ENCODE measurements at regions not wholly inside any gene's neighbourhood (a gene's known extent, or its start where the extent isn't known, plus 50 kb on each side); places are given as distances from the start of the nearest gene placed in this dataset.
"Not testable (repeated sequence)": the region's sequence is repeated elsewhere in the genome, so short reads cannot be mapped to it uniquely, and the experiment has no call there.

DNA sequence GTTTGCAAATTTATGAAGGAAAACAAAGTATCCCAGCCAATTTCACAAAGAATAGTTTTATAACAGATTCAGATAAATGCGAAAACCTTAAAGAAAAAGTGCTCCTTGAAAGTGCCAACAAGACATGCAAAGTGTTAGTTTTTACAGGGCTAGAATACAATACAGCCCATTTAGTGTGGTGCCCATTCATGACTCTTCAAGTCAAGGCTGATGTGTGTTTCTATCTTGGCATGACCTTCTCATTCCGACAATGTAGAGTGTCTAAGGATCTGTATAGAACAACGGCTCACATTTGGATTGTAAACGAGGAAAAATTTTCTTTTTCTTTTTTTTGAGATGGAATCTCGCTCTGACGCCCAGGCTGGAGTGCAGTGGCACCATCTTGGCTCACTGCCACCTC is 205.2 kb upstream of the SEMA6A start:
- DNase-seq (ENCODE audit: low spot score) = no peak

DNA sequence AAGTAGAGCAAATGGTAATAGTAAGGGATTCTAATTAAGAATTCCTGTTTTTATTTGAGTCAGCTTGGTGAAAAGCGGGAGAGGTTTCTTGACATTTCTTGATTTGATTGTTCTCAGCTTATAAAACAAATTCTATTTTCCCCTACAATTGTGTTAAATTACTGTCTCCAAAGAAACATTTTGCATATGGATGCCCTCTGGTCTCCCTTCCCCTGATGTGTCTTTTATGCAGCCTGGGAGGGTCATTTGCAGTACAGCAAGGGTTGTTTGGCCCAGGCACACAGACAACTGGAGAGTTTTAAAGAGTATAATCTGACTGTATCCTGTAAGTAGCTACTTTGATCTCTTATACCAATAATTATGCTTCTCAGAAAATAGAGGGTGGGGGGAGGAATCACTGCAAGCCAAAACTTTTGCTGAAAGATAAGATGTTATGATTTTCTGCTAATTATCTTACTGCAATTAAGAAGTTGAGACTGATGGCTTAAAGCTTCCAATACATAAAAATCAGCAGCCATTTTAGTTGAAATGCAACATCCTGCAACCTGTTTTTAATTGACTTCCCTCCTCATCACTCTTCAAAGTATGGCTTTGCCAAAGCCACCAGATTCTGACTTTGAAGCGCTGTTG is 204.1 kb upstream of the SEMA6A start:
- DNase-seq (ENCODE audit: low spot score) = no peak

DNA sequence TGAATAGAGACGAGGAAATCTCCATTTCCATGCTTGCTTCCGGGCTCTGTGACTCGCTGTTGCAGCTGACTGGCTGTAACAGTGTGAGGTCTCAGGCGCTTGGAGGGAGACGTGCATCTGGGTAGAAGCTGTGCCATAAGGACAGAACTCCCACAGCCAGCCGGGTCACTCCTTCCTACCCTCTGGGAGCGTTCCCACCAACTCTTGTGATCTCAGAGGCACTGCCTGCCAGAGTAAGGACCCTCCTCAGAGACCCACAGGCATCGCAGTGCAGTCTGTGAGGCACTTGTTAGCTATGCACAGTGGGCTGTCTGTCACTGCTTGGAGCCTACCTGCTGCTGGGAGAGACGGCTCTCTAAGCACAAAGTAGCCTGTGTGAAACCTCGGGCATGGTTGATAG is 203.4 kb upstream of the SEMA6A start:
- DNase-seq (ENCODE audit: low spot score) = peak; percentile 44

DNA sequence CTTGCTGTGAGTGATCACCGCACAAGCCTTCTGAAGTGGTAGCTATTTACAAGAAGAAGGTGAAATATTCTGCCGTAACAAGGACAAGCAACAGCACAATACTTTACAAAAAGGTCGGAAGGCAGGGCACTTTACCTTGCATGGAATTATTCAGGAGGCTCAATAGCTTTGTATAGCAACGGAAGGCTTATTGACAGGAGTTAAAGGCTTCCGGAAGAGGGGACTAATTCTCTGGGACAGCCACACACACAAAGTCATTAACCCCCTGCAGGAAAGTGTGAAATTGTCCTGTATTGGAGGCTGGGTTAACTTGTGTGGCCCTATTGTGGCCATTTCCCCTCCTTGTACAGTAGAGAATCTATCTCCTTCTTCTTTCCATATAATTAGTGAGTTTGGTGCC is 199.3 kb upstream of the SEMA6A start:
- DNase-seq (ENCODE audit: low spot score) = no peak

DNA sequence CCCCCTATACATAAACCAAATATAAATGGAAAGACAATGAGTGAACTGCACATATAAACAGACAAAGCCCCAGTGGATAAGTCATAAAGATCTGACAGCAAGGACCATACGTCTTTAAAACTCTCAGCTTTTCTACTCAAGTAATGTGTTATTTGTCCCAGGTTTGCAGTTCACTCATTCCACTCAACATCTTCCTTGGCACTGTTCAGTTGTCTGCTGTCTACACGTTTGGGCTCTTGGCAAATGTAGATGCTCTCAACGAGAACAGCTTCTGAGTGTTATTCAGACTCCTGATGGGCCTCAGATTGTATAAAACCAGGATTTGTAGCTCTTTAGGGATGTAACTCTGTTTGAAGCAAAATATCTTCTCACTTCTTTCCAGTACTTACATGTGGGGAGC is 198.2 kb upstream of the SEMA6A start:
- no peak for DNase-seq (ENCODE audit: low spot score)

DNA sequence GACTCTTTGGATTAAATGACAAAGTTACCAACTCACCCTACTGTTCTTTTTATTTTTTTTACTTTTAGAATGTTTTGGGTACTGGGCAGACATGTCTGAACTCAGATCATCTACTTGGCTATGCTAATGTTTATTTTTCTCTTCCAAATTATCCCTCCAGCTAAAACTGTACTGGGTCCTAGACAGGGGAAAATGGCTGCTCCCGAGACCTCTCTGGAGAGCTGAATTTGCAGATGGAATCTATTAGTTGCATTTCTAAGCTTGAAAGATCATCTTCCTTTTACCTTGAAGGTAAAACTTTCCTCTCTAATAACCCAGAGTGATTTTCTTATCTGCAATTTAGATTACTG is 197.5 kb upstream of the SEMA6A start:
- no peak for DNase-seq (ENCODE audit: low spot score)

DNA sequence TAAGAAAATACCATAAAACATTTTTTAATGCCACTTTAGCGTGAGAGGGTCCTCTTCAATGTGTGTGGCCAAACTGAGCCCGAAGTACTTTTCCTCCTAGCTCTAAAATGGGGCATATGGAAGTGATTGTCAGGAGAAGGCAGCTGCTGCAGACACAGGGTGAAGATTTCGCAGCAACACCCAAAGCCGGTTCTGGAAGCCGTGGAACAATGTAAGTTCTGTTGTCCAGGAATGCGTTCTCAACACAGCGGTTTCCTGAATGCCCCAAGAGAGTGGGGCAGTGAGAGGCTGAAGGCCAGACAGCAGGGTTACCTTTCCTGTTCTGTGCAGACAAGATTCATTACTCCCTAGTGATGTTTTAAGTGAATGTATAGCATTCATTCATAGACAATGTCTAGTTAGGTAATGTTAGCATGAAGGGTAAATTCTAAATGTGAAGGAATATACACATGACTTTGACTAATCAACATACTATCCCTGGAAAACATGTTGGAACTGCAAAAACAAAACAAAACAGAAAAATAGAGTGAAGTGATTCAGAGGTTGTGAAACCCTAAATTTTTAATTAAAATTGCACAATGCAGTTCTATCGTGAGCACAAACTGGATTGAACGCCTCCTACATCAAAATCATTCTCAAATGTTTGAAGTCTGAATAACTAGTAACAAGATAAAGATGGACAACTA is 197.0 kb upstream of the SEMA6A start:
- DNase-seq (ENCODE audit: low spot score) = no peak

DNA sequence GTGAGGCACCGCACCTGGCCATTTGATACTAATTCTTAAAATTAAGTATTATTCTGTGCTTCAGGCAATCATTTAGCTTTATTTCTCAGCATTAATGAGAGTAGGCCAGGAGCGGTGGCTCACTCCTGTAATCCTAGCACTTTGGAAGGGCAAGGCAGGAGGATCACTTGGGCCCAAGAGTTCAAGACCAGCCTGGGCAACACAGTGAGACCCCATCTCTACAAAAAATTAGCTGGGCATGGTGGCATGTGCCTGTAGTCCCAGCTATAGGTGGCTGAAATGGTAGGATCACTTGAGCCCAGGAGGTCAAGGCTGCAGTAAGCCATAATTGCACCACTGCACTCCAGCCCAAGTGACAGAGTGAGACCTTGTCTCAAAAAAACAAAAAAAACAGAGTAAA is 195.3 kb upstream of the SEMA6A start:
- DNase-seq (ENCODE audit: low spot score) = not testable (repeated sequence)

DNA sequence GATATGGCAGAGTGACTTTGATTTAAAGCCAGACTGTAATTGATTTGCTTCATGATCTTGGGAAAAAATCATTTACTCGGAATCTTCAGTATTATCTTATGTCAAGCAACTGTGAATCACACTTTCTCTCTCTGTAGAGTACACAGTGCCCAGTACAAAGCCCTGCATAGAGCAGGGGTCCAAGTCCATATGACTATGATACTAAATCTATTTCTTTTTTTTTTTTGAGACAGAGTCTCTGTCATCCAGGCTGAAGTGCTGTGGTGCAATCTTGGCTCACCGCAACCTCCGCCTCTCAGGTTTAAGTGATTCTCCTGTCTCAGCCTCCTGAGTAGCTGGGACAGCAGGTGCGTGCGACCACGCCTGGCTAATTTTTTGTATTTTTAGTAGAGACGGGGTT is 194.8 kb upstream of the SEMA6A start:
- DNase-seq (ENCODE audit: low spot score) = no peak

DNA sequence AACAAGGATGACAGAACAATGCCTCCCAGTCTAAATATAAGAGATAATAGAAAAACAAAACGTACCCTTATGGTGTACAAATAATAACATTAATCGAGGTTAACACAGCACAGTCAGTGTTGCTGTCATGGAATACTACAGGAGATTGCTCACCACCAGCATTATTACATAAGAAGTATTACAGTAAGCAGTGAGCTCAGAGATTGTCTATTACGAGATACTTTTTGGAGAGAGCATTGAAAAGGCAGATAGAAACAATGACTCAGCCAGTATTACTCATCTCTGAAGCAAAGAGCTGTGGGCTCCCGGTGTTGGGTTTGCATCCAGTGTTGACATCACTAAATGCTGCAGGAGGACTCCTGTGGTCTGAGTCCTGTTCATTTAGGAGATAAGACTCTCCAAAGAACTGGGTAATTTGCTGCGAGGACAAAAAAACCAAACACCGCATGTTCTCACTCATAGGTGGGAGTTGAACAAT is 191.9 kb upstream of the SEMA6A start:
- no peak for DNase-seq (ENCODE audit: low spot score)

DNA sequence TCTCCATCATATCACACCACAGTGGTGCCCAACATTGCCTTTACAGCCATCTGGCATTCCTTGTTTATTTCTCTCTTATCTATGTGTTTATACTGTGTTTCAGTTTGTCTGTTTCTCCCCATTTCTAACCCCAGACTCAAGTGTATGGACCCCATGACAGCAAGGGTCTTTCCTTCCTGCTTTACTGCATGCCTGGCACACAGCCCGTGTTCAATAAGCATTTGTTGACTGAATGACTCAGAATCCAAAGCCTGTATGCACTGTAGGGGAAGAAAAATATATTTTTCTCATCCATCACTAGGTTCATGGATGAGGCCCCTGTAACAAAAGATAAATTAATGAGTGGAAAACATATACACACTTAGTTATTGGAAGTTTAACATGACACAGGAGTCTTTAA is 190.8 kb upstream of the SEMA6A start:
- no peak for DNase-seq (ENCODE audit: low spot score)

DNA sequence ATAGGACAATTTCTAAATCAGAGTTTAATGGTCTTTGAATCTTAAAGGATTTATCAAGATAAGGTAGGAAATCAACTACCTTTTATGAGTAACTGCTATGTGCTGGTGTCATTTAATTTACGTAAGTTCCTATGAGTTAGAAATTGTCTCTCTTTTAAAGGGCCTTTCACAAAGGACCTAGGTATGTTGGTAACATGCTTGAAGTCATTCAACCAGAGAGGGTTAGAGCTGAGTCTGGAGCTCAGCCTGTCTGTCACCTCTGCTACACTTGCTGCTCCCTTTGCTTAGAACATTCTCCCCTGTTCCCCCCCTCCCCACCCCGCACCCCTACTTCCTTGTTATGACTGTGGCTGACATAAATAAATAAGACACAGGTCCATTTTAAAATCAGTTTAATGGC is 190.3 kb upstream of the SEMA6A start:
- no peak for DNase-seq (ENCODE audit: low spot score)

DNA sequence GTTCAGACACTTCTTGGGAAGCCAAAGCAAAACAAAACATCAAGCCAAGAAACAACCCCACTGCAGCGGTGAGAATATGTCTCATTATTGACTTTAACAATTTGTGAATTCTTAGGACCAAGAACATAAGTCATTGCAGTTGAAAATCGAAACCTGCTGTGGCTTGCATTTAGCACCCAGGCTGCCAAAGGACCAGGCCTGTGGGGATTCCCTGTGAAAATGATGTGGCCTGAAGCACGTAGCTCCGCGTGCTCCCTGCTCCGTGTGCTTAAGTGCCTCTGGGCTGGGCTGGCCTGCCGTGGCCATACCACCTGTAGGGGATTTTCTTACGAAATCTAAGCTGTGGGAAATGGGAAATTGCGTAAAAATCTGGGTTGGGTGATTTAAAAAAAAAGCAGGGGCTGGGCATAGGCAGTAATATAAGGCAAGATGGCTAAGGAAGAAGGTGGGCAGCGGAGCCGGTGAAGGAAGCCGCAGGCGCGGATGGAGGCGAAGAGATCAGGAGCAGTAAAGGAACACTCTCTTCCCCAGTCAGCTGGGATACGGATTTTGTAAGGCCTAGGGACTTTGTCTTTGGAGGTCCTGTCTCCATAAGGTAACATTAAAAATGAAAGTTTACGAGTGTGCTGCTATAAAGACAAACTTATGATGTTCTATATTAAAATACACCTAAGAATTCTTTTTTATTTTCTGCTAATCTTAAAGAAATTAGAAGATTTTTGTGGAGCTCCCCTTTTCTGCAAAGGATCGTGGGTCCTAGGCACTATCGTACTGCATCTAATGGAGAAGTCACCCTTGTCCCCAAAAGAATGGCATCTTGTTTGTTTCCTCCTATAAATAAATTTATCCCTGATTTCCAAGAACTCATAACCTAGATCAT is 189.6 kb upstream of the SEMA6A start:
- DNase-seq (ENCODE audit: low spot score) = no peak

DNA sequence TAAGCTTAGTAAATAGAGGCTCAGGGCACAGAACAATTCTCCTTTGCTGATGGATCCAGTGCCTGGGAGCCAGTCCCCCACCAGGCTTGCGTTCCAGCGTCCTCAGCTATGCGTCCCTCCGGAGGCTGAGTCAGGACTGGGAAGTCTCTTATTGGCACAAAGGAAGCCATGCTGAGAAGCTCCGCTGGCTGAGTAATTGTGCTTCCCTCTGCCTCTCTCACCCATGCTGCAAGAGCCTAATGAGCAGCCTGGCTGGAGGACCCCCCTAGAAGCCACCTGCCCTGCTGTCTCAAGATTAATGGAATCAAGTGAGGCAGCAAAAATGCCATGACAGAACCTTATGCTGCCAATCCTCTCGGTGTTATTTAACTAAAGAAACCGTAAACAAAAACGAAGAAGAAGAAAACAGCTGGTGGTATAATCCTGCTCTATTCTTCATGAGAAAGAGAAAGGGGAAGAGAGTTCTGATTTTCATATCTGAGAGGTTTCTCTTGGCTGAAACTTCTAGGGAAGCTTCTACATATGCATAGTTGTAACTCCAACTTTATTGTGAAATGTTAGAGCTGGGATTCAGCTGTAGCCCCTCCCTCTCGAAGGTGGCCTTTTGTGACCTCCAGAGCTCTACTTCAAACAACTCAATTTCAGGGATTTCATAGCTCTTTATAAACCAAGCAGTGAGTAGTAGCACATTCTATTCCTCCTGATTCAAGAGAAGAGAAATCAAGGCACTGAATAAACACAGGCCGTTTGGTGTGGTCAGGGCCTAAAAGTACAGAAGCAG is 185.4 kb upstream of the SEMA6A start:
- peak; percentile 72 for DNase-seq (ENCODE audit: low spot score)

DNA sequence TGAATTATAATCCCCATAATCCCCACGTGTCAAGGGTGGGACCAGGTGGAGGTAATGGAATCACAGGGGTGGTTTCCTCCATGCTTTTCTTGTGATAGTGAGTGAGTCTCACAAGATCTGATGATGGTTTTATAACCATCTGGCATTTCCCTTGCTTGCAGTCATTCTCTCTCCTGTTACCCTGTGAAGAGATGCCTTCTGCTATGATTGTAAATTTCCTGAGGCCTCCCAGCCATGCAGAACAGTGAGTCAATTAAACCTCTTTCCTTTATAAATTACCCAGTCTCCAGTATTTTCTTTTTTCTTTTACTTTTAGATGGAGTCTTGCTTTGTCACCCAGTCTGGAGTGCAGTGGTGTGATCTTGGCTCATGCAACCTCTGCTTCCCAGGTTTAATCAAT is 182.7 kb upstream of the SEMA6A start:
- DNase-seq (ENCODE audit: low spot score) = no peak

DNA sequence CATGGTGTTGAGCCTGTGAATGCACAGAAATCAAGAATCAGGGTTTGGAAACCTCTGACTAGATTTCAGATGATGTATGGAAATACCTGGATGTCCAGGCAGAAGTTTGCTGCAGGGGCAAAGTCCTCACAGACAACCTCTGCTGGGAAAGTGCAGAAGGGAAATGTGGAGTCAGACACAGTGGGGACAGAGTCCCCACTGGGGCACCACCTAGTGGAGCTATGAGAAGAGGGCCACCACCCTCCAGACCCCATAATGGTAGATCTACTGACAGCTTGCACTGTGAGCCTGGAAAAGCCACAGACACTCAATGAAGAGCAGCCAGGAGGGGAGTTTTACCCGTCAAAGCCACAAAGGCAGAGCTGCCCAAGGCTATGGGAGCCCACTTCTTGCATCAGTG is 181.9 kb upstream of the SEMA6A start:
- no peak for DNase-seq (ENCODE audit: low spot score)

DNA sequence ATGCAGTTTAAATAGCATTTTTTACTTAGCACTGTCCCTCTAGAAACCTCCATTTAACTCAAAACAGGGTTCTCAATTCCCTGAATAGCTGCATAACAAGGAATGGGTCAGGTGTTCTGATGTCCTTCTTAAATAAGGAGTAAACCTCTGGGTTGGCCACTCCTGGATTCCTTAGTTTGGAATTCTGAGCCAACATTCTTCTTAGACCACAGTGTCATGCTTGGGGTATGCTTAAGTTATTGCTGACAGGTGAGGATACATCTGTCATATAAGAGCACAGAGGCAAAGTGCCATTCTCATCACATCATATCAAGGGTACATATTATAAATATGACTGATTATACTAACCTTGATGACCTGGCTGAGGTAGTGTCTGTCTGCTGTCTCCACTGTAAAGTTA is 179.9 kb upstream of the SEMA6A start:
- no peak for DNase-seq (ENCODE audit: low spot score)

DNA sequence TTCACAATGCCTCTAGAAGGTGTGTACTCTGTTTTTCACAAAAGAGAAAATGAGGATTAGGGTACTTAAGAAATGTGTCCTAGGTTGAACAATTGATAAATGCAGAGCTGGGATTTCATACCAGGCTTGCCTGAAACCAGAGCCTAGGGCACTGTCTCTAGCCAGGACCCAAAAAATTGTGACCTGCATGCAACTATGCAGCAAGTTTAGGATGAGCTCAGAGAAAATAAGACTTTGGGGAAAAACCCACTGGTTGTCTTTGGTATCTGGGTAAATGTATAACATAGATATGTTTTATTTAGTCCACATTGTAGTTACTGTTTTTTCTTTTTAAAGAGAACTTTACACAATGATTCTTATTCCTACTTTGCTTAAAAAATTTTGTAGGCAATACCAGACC is 177.1 kb upstream of the SEMA6A start:
- DNase-seq (ENCODE audit: low spot score) = no peak

DNA sequence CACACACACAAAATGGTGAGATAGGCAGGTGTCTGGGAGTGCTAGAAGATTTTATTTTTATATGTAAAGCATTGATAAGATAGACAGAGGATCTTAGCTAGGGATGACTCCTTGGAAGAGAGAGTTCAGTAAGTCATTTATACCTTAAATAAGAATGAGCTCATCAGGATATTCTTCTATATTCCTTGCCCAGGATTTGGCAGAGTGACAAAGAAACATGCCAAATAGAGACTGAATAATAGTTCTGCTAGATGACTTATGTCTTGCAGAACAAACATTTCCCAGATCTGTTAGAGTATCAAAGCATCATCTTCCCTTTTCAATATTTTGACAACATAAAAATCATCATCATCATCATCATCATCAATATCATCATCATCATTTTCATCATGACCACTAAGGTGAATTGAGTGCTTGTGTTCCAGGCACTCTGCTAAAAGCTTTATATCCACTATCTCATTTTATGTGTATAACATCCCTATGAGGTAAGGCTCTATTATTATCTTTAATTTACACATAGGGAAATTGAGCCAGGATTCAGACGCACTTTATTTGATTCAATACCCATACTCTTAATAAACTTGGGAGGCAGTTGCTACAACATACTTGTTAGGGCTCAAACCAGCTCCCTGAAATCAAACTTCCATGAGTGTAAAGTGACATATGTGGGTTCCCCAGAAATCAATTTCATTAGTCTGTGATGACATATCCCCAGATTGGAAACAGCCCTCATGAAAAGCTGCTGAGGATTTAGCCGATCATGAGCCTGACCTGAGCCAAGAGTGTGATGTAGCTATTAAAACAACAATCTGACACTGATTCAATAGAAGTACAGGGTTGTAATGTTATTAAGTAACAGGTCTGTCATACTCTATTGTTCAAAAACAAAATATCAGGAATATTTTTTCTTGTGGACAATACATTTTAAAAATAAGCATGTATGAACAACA is 176.3 kb upstream of the SEMA6A start:
- no peak for DNase-seq (ENCODE audit: low spot score)

DNA sequence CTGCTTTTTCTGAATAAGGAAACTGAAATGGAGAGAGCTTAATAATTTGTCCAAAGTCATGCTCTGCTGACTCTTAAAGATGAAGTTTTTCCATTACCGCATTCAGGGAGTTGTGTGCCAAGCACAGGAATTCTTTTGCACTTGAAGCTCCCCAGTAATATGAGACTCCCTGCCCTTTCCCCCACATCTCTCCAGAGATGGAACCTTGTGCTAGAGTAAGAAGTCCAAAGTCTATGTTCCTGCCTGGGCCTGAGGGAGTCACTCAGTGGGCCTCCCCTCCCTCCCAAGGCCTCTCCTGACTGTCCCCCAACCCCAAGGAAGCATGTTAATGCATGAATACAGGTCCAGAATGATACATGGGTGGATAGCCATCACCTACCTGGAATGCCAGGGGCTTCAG is 173.3 kb upstream of the SEMA6A start:
- no peak for DNase-seq (ENCODE audit: low spot score)

DNA sequence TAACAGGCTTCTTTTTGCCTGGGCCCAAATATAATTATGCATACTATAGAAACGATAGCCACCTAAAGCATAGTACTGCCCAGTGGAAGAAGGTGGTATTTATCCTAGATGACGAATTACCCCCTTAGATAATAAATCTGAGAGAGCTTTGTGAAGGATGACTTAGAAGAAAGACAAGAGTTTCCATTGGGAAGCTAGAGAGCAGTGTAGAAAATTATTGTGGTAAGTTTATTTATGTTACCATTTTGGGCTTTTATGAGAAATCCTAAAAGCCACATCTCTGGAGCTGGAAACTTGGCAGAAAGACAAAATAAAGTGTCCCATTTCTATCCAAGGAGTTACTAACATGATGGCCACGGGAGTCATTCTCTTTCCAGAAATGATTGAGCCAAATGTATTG is 172.0 kb upstream of the SEMA6A start:
- DNase-seq (ENCODE audit: low spot score) = no peak
